GM18520 (cell line): ENCODE measurements at regions not wholly inside any gene's neighbourhood (a gene's known extent, or its start where the extent isn't known, plus 50 kb on each side); places are given as distances from the start of the nearest gene placed in this dataset.
"Not testable (repeated sequence)": the region's sequence is repeated elsewhere in the genome, so short reads cannot be mapped to it uniquely, and the experiment has no call there.

Source experiments
- ATAC-seq: cut with Tn5 transposase; IDR thresholded peaks from one replicate; pipeline ENCODE4 v1.9.1; 2021; ENCODE audit not compliant: unreplicated experiment

DNA sequence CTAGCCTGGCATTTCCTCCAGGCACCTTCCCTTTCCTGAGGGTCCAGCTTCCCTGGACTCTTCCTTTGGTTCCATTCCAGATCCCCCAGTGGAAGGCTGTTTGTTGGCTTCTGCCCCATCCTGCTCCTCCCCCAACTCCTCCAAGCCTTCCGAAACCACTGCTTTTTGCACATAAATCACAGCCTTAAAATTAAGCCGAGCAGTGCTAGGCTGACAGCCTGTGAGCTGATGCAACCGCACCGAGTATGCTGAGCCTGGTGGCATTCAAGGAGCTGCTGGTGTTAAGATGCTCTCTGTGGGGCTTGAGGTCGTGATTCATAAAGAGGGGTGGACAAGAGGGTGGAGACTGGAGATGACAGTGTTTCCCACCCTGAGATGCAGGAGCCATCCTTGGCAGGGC, 266.6 kb upstream of the C1orf174 start:
- ATAC-seq, result no peak

DNA sequence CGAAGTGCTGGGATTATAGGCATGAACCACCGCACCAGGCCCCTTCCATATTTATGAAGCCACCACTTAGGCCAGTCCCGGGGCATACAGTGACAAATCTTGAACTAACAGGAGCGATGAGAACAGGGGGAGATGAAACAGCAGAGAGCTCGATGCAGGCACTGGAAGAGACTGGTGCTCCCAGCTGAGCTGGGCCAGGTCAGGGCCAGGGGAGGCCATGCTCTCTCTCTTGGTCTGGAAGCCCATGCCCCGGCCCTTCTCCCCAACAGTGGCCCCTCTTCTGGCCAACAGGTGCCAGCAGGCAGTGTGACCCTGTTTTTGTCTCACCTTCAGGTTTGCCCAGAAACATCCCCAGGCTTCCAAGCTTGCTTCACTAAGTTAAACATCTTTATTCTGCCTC, 269.9 kb upstream of the C1orf174 start:
- no peak for ATAC-seq

DNA sequence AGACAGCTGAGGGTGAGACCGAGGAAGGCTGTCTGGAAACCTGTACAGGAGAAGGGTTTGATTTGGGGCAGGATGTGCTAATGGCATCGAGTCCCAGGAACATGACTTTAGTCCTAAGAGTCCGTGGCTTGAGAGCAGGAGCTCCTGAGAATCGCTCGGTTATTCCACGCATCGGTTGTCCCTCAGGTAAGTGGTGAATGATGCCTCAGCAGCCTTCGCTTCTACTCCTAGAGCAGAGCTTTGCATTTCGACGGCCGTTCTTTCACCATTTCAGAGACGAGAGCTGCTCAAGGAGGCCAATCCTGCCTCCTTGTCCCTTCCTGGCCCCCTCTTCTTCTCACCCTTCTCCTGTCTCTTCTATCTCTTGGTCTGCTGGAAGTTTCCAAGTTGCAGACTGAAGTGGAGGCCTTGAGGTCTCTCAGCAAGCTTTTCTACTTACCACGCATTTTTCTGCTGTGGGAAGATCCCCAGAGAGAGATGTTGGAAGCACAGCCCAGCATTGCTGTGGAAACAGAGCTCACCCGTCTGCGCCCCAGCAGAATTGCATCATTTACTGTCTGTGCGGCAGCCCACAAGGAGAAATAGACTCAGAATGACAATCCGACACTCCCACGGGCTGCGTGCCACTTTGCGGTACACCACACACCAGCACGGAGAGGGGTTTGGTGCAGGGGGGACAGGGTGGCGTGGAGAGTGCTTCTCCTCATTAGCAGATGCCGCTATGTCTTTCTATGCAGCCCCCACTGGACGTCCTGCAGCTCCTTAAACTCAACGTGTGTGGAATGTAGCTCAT, 270.7 kb upstream of the C1orf174 start:
- ATAC-seq, result no peak

DNA sequence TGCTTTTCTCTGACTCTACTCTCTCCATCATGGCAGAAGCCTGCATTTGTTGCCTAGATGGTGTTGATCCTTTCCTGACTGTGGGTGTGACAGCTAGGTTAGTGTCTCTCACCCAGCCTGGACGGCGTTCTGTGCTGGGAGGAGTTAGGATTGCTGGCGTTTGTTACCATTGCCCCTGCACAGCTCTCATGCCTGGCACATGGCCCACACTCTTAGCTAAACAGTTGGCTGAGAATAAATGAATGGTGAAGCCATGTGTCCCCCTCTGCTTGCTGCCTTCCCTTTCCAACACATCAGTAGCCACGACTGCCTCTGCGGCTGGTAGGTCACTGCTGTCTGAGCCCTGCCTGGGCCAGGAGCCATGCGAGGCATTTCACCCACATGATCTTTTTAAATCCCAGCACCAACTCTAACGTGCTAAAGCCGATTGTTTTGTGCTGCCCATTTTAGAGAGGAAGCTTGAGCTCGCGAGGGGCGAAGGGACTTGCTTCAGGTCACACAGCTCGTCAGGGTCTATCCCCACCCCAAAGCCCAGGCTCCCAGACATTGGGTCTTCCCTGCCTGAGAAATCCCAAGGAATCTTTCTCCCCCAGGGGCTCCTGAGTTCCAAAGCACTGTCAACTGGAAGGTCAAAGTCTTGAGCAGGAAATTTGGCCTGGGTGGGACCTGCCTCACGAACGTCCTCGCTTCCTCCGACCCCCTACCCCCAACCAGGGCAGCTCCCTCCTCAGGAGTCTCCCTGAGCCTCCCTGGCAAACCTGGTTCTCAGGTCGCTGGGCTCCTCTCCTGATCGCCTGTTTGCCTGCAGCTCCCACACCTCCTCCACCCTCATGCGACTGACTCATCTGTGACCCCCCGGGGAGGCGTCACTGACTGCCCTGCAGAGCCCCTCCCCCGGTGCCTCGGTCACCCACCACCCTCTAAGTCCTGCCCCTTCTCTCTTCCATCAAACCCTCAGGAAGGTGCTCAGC, 271.7 kb upstream of the C1orf174 start:
- no peak for ATAC-seq

DNA sequence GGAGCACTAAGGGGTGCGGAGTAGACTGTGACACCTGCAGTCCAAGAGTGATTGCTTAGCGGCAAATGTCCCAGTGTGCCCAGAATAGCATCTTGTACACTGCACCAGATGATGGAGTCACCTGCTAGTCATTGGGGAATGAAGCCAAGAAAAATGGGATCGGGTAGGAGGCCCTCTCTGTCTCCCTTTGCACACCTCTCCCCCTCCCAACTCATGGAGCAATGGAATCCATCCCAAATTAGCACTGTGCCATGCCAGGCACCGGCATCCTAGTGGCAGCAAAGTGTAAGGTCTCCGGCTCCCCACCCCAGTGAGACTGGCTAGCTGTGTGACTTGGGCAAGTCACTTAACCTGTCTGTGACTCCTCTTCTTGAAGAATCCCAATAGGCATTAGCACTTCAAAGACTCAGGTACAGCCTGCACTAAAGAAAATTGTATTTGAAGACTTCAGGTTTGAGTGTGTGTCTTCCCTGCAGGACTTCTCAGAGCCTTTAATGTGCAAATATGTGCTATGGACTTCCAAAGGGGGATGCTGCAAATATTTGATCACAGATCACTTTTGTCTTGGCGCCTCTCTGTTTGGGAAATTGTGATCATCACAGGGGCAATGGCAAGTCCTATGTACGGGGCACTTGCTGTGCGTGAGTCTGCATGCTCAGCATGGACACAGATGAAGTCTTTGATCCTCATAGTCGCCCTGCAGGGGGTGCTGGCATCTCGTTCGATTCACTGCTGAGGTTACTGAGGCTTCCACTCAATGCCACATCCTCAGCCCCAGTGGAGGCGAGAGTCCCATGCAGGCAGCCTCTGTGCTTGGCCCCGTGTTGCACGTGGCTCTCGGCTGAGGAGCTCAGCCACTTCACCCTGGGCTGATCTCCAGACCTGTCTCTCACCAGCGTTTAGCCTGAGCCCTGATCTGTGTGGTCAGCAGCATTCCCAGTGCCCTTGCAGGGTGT, 272.9 kb upstream of the C1orf174 start:
- ATAC-seq, result no peak

GRCh38 chr1:4173731-4174130, 273.7 kb upstream of the C1orf174 start:
- no peak for ATAC-seq

- no peak for ATAC-seq
Measured at GRCh38 chr1:4174291-4175200, 274.5 kb upstream of the C1orf174 start.

DNA sequence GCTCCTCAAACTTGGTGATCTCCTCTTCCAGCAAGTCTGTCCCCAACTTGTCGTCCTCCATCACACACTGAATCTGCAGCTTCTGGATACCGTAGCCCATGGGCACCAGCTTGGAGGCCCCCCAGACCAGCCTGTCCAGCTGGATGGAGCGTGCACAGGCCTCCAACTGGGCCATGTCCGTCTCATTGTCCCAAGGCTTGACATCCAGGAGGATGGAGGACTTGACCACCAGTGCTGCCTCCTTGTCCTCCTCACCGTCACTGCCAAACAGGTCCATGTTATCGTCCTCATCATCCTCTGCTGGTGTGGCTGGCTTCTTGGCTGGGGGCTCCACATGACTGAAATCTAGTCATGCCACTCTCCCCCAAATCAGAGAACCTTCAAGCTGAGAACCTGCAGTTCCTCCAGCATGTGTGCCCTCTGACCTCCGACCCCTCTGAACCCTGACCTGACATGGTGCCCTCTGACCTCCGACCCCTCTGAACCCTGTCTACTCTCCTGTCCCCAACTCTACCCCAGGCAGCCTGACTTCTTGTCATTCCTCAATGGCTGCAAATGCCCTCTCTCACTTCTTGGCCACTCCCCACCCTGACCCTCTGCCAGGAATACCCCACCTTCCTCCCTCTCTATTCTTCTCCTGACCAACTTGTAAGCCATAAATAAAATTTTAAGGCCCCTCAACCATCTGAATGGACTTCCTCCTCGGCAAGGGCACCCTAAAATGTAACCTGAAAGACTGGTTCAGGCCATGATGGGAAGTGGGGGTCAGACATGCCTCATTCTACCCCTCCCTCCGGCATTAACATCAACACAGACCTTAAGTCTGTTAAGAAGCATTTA, 275.7 kb upstream of the C1orf174 start:
- no peak for ATAC-seq

GRCh38 chr1:4176841-4177240, 276.8 kb upstream of the C1orf174 start:
- ATAC-seq, result no peak

GRCh38 chr1:4177425-4178150, 277.5 kb upstream of the C1orf174 start:
- no peak for ATAC-seq

- ATAC-seq, result no peak
Measured at GRCh38 chr1:4178501-4179113, 278.5 kb upstream of the C1orf174 start.

- ATAC-seq, result no peak
Measured at GRCh38 chr1:4179914-4180735, 280.1 kb upstream of the C1orf174 start.

DNA sequence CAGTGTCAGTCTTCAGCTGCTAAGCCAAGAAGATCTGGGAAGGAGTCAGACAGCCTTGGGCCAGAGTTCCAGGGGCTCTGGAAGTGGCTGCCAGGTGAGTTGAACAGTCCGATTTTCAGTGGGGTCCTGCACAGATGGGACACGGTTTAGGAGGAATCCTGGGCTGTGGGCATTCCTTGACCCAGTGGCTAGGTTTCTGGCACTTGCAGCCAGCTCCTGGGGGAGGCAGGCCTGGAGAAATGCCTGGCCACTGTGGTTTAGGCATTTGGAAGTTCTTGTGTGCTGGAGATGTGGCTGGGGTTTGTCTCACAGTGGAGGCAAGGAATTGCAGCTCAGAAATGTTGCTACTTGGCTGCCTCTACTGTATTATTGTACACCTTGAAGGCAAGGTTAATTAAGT, 286.4 kb upstream of the C1orf174 start:
- ATAC-seq, result not testable (repeated sequence)

DNA sequence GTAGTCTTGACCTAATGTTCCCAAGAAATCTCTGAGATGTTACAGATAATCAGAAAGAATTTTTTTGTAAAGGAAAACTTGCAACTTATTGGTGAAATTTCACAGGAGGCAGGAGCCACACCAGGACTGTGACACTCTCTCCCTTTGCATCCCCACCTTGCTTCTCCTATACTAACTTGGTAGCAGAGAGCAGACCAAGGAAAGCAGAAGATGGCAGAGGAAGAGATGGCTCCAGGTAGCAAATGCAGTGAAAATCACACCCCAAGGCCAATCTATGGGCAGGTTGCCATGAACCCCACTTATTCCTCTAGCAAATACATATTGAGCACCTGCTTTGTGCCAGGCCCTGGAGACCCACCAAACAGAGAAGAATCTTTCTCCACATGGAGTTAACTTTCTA, 303.4 kb upstream of the C1orf174 start:
- no peak for ATAC-seq

GRCh38 chr1:4207183-4207582, 307.1 kb upstream of the C1orf174 start:
- ATAC-seq, result no peak

DNA sequence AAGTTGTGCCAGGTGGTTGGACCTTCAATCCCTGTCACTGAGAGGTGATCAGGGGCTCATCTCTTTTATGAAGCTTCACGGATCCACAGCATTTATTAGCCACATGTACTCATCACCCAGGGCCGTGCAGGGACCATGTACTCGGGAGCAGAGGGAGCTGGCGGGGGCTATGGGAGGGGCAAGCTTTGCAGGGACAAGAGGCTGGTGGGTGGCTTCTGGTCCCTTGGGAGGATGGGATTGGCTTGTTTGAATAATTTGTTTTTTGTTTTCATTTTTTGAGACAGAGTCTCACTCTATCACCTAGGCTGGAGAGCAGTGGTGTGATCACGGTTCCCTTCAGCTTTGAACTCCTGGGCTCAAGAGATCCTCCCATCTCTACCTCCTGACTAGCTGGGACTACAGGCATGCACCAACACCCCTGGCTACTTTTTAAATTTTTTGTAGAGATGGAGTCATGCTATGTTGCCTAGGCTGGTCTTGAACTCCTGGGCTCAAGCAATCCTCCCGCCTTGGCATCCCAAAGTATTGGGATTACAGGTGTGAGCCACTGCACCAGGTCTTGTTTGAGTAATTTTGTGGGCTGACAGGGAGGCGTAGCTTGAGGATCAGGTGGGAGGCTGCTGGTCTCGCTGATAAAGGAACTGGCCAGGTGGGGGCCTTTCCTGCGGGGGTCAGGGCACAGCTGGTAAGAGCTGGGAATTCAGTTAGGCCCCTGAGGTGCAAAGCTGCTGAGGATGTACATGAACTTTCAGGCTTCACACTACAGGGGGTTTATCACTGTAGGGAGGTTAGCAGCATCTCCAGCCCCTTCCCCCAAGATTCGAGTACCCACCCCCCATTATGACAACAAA, 308.0 kb upstream of the C1orf174 start:
- ATAC-seq, result no peak
